ENCODE measurements at regions not wholly inside any gene's neighbourhood (a gene's known extent, or its start where the extent isn't known, plus 50 kb on each side); places are given as distances from the start of the nearest gene placed in this dataset.

DNA sequence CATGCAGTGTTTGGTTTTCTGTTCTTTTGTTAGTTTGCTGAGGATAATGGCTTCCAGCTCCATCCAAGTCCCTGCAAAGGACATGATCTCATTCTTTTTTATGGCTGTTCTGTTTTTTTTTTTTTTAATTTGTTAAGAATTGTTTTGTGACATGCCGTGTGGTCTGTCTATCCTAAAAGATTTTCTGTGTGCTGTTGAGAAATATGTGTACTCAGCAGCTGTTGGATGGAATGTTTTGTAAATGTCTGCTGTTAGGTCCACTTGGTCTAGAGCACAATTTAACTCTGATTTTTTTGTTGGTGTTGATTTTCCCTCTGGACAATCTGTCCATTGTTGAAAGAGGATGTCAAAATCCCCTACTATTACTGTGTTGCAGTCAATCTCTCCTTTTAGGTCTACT lies 80.4 kb upstream of the WDR75 start:
- TF ChIP-seq, protein P1, sequence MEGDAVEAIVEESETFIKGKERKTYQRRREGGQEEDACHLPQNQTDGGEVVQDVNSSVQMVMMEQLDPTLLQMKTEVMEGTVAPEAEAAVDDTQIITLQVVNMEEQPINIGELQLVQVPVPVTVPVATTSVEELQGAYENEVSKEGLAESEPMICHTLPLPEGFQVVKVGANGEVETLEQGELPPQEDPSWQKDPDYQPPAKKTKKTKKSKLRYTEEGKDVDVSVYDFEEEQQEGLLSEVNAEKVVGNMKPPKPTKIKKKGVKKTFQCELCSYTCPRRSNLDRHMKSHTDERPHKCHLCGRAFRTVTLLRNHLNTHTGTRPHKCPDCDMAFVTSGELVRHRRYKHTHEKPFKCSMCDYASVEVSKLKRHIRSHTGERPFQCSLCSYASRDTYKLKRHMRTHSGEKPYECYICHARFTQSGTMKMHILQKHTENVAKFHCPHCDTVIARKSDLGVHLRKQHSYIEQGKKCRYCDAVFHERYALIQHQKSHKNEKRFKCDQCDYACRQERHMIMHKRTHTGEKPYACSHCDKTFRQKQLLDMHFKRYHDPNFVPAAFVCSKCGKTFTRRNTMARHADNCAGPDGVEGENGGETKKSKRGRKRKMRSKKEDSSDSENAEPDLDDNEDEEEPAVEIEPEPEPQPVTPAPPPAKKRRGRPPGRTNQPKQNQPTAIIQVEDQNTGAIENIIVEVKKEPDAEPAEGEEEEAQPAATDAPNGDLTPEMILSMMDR (IDR thresholded peaks at IDR 0.05) = no peak
- TF ChIP-seq EZH2 (IDR thresholded peaks at IDR 0.05; ENCODE audit: borderline replicate concordance, insufficient read depth, low read depth, low read length, poor library complexity, severe bottlenecking) = no peak
